Fibroblast of lung (primary cell): ENCODE measurements at regions not wholly inside any gene's neighbourhood (a gene's known extent, or its start where the extent isn't known, plus 50 kb on each side); places are given as distances from the start of the nearest gene placed in this dataset.

ENCODE experiments used
- DNase-seq, 2 donors: peaks; one replicate each; pipeline versions ENCODE4 v3.0.0 to v3.0.0-alpha.2; 2010; ENCODE audit warnings: low read depth in 2 of 2
- H2AFZ ChIP-seq: 2 replicates; pipeline ENCODE4 v1.5.1; 2012; ENCODE audit warnings: low read length, control low read depth, inconsistent platforms
- H3K27ac ChIP-seq: 2 replicates; pipeline ENCODE4 v1.5.1; 2011; ENCODE audit warnings: low read length, control low read depth; ENCODE audit not compliant: insufficient read depth
- H3K27me3 ChIP-seq: 2 replicates; pipeline ENCODE4 v1.5.1; 2011; ENCODE audit warnings: mild to moderate bottlenecking, low read length; ENCODE audit not compliant: control insufficient read depth, insufficient read depth
- H3K36me3 ChIP-seq: 2 replicates; pipeline ENCODE4 v1.5.1; 2011; ENCODE audit warnings: low read length; ENCODE audit not compliant: control insufficient read depth, insufficient read depth
- H3K4me1 ChIP-seq: 2 replicates; pipeline ENCODE4 v1.5.1; 2011; ENCODE audit warnings: low read length; ENCODE audit not compliant: control insufficient read depth, insufficient read depth; ENCODE audit errors: extremely low read depth
- H3K4me2 ChIP-seq: 2 replicates; pipeline ENCODE4 v1.5.1; 2011; ENCODE audit warnings: low read length, control low read depth; ENCODE audit not compliant: insufficient read depth; ENCODE audit errors: extremely low read depth
- H3K4me3 ChIP-seq, 4 experiments: fragments of 200-600 bp in 1 of 4; sonication (generic) in 1 of 4; replicated peaks in 1 of 4; 2 replicates each; pipeline ENCODE4 v1.5.1; 2011 to 2016; ENCODE audit warnings: low read length in 4 of 4, low read depth in 3 of 4, mild to moderate bottlenecking in 3 of 4, control low read depth in 2 of 4, inconsistent platforms in 1 of 4, mixed read lengths in 1 of 4; ENCODE audit not compliant: insufficient read depth in 1 of 4; ENCODE audit errors: control extremely low read depth in 1 of 4
- H3K79me2 ChIP-seq: 2 replicates; pipeline ENCODE4 v1.5.1; 2012; ENCODE audit warnings: mild to moderate bottlenecking, low read length, inconsistent platforms; ENCODE audit not compliant: control insufficient read depth, insufficient read depth
- H3K9ac ChIP-seq: 2 replicates; pipeline ENCODE4 v1.5.1; 2011; ENCODE audit warnings: mild to moderate bottlenecking, low read length, control low read depth; ENCODE audit not compliant: insufficient read depth
- H3K9me3 ChIP-seq: 2 replicates; pipeline ENCODE4 v1.5.1; 2012; ENCODE audit warnings: low read depth, low read length; ENCODE audit not compliant: control insufficient read depth, insufficient read depth
- H4K20me1 ChIP-seq: 2 replicates; pipeline ENCODE4 v1.5.1; 2011; ENCODE audit warnings: low read length; ENCODE audit not compliant: control insufficient read depth, insufficient read depth; ENCODE audit errors: extremely low read depth
- EZH2 ChIP-seq: IDR thresholded peaks from 2 replicates; pipeline ENCODE4 v1.5.1; 2012; ENCODE audit warnings: low read length, control low read depth, mild to moderate bottlenecking; ENCODE audit errors: missing control alignments
- TF ChIP-seq, protein P1 (sequence below), 2 donors: IDR thresholded peaks in 1 of 2; conservative IDR thresholded peaks in 1 of 2; 1 replicate in 1 of 2; 2 replicates in 1 of 2; pipeline ENCODE4 v1.5.1; 2011 to 2012; ENCODE audit warnings: low read length in 2 of 2, control low read depth in 1 of 2, inconsistent platforms in 1 of 2, low read depth in 1 of 2, mild to moderate bottlenecking in 1 of 2

DNA sequence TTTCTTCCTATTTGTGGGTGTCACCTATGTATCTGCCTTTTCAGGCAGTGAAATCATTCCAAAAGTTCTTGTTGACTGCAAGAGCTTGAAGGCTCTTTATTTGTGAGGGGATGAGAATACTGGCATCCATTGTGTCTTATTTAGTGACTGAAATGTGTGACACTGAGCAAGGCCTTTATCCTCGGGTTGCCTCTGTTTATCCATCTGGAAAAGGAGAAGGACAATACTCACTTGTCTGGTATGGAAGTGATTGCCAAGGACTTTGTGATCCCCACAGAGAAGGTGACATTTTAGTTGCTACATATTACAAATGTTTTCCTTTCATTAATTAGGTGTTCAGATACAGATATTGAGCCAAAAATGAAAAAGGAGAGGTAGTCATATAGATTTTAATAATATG is 80.2 kb downstream of the ARRDC3 start:
- DNase-seq, result no peak
- H3K9ac ChIP-seq, result no peak overlapping the region
- TF ChIP-seq EZH2, result no peak
- TF ChIP-seq, protein P1, sequence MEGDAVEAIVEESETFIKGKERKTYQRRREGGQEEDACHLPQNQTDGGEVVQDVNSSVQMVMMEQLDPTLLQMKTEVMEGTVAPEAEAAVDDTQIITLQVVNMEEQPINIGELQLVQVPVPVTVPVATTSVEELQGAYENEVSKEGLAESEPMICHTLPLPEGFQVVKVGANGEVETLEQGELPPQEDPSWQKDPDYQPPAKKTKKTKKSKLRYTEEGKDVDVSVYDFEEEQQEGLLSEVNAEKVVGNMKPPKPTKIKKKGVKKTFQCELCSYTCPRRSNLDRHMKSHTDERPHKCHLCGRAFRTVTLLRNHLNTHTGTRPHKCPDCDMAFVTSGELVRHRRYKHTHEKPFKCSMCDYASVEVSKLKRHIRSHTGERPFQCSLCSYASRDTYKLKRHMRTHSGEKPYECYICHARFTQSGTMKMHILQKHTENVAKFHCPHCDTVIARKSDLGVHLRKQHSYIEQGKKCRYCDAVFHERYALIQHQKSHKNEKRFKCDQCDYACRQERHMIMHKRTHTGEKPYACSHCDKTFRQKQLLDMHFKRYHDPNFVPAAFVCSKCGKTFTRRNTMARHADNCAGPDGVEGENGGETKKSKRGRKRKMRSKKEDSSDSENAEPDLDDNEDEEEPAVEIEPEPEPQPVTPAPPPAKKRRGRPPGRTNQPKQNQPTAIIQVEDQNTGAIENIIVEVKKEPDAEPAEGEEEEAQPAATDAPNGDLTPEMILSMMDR (conservative IDR thresholded peaks at IDR 0.05 in 1 of 2, IDR thresholded peaks at IDR 0.05 in 1 of 2; ENCODE audit: low read depth in 1 of 2, low read length in 2 of 2), result no peak

DNA sequence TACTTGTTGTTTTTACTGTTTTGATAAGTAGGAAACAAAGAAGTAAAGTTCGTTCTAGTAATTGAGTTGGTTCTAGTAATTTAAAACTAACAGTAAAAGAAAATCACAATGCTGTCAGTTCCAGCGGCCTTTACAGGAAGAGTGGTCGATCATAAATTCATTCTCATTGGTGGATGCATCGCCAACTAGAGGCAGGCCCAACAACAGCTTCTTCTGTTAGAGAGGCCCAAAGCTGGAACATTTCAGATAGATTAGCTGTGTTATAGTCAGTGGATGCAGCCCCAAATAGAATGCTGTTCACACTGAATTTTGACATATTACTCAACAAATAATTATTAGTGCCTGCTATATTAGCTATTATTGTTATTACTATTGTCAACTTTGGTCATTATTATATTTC is 80.8 kb downstream of the ARRDC3 start:
- DNase-seq, result no peak
- no peak overlapping the region for H2AFZ ChIP-seq
- TF ChIP-seq, protein P1 (conservative IDR thresholded peaks at IDR 0.05 in 1 of 2, IDR thresholded peaks at IDR 0.05 in 1 of 2; ENCODE audit: low read depth in 1 of 2, low read length in 2 of 2), result peak in 1 of 2 donors; percentile 9
- TF ChIP-seq EZH2, result no peak
- H3K36me3 ChIP-seq, result no peaks in the 10 kb centered on the region
- H3K27me3 ChIP-seq, result no peaks in the 10 kb centered on the region
- H3K4me3 ChIP-seq, result no peak overlapping the region
- H3K27ac ChIP-seq, result no peak overlapping the region
- no peak overlapping the region for H3K4me2 ChIP-seq
- no peaks in the 10 kb centered on the region for H3K79me2 ChIP-seq
- H3K4me1 ChIP-seq, result no peaks in the 10 kb centered on the region
- no peaks in the 10 kb centered on the region for H3K9me3 ChIP-seq
- no peaks in the 10 kb centered on the region for H4K20me1 ChIP-seq
- H3K9ac ChIP-seq, result no peak overlapping the region

More for the DNA sequence above, 80.2 kb downstream of the ARRDC3 start:
- Histone ChIP-seq H3K27ac (no peak overlapping the region), H3K4me2 (no peak overlapping the region), H3K4me1 (no peaks in the 10 kb centered on the region), H3K9me3 (no peaks in the 10 kb centered on the region), H3K27me3 (no peaks in the 10 kb centered on the region), H3K36me3 (no peaks in the 10 kb centered on the region), H3K79me2 (no peaks in the 10 kb centered on the region), H2AFZ (no peak overlapping the region), H3K4me3 (no peak overlapping the region), H4K20me1 (no peaks in the 10 kb centered on the region)

DNA sequence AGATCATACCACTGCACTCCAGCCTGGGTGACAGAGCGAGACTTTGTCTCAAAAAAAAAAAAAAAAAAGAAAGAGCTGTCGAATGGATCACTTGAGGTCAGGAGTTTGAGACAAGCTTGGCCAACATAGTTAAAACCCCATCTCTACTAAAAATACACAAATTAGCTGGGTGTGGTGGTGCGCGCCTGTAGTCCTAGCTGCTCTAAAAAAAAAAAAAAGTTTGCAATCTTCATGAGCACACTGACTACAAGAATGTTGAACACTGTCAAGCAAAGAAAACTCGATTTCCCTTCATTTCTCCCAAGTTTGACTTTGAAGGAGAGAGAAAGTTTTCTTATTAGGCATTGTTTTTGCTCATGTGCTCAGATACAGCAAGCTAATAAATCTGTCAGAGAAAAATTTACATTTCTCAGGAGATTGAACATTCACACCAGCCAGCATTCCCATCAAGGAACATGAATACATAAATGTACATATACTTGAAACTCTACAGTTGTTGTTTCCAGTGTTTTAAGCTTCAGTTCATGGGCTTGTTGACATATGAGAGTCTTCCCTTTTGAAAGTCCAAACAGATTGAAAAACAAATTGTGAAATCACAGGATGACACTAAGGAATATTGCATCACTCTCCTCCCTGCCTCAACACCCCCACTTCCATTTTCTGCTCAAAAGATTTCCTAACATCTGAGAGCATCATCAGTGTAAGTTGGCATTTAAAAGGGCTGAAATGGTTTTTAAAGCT is 81.8 kb downstream of the ARRDC3 start:
- no peak overlapping the region for H3K27ac ChIP-seq
- no peak overlapping the region for H3K4me2 ChIP-seq
- no peaks in the 10 kb centered on the region for H3K9me3 ChIP-seq
- peaks cover 6% of the 10 kb centered on the region for H3K4me1 ChIP-seq
- no peaks in the 10 kb centered on the region for H3K36me3 ChIP-seq
- no peak overlapping the region for H3K4me3 ChIP-seq
- H2AFZ ChIP-seq, result no peak overlapping the region
- peak in 1 of 2 donors; percentile 67 for DNase-seq
- H3K27me3 ChIP-seq, result no peaks in the 10 kb centered on the region
- H4K20me1 ChIP-seq, result no peaks in the 10 kb centered on the region
- H3K79me2 ChIP-seq, result no peaks in the 10 kb centered on the region
- no peak for TF ChIP-seq EZH2
- TF ChIP-seq, protein P1 (conservative IDR thresholded peaks at IDR 0.05 in 1 of 2, IDR thresholded peaks at IDR 0.05 in 1 of 2; ENCODE audit: low read depth in 1 of 2, low read length in 2 of 2), result no peak
- H3K9ac ChIP-seq, result no peak overlapping the region
